Keratinocyte (primary cell): ENCODE measurements at regions not wholly inside any gene's neighbourhood (a gene's known extent, or its start where the extent isn't known, plus 50 kb on each side); places are given as distances from the start of the nearest gene placed in this dataset.

ENCODE experiments used
- DNase-seq: peaks from one replicate; pipeline ENCODE4 v3.0.0-alpha.2; 2011; ENCODE audit warnings: low read depth, missing footprints, low spot score
- FAIRE-seq: peaks from 2 replicates; lab custom pipeline; 2011; peaks lifted over from hg19 to GRCh38; lab: Jason Lieb, UNC
- H2AFZ ChIP-seq: 2 replicates; pipeline ENCODE4 v1.6.0; 2012; ENCODE audit warnings: low read length, control low read depth, inconsistent platforms; ENCODE audit not compliant: control insufficient read depth
- H3K27ac ChIP-seq: 2 replicates; pipeline ENCODE4 v1.5.1; 2011; ENCODE audit warnings: low read length; ENCODE audit not compliant: control insufficient read depth, insufficient read depth
- H3K27me3 ChIP-seq: 3 replicates; pipeline ENCODE4 v1.6.0; 2011; ENCODE audit warnings: low read length; ENCODE audit not compliant: control insufficient read depth, insufficient read depth; ENCODE audit errors: extremely low read depth
- H3K36me3 ChIP-seq, 2 experiments: 2 replicates in 1 of 2; 3 replicates in 1 of 2; pipeline ENCODE4 v1.5.1; 2011; ENCODE audit warnings: low read length in 2 of 2, mild to moderate bottlenecking in 1 of 2; ENCODE audit not compliant: control insufficient read depth in 2 of 2, insufficient read depth in 2 of 2; ENCODE audit errors: extremely low read depth in 1 of 2
- H3K4me1 ChIP-seq: 3 replicates; pipeline ENCODE4 v1.5.1; 2011; ENCODE audit warnings: low read length; ENCODE audit not compliant: control insufficient read depth, insufficient read depth; ENCODE audit errors: extremely low read depth
- H3K4me2 ChIP-seq: 3 replicates; pipeline ENCODE4 v1.6.0; 2011; ENCODE audit warnings: low read depth, low read length; ENCODE audit not compliant: control insufficient read depth, insufficient read depth; ENCODE audit errors: extremely low read depth
- H3K4me3 ChIP-seq, 3 experiments: fragments of 200-600 bp in 1 of 3; sonication (generic) in 1 of 3; 2 replicates in 2 of 3; 3 replicates in 1 of 3; pipeline ENCODE4 v1.5.1; 2011 to 2016; ENCODE audit warnings: low read length in 3 of 3, mild to moderate bottlenecking in 3 of 3, control low read depth in 2 of 3, inconsistent platforms in 1 of 3, low read depth in 1 of 3, mixed read lengths in 1 of 3, mixed run types in 1 of 3, moderate library complexity in 1 of 3; ENCODE audit not compliant: control insufficient read depth in 2 of 3, insufficient read depth in 2 of 3; ENCODE audit errors: extremely low read depth in 1 of 3
- H3K79me2 ChIP-seq: 2 replicates; pipeline ENCODE4 v1.6.0; 2012; ENCODE audit warnings: low read length; ENCODE audit not compliant: control insufficient read depth, insufficient read depth
- H3K9ac ChIP-seq: 3 replicates; pipeline ENCODE4 v1.6.0; 2011; ENCODE audit warnings: low read length; ENCODE audit not compliant: control insufficient read depth, insufficient read depth; ENCODE audit errors: extremely low read depth
- H3K9me1 ChIP-seq: 3 replicates; pipeline ENCODE4 v1.6.0; 2011; ENCODE audit warnings: low read length; ENCODE audit not compliant: control insufficient read depth, insufficient read depth; ENCODE audit errors: extremely low read depth
- H3K9me3 ChIP-seq: 2 replicates; pipeline ENCODE4 v1.5.1; 2012; ENCODE audit warnings: low read depth, low read length; ENCODE audit not compliant: control insufficient read depth
- H4K20me1 ChIP-seq: 3 replicates; pipeline ENCODE4 v1.6.0; 2011; ENCODE audit warnings: low read length; ENCODE audit not compliant: control insufficient read depth, insufficient read depth; ENCODE audit errors: extremely low read depth
- CTCF ChIP-seq, 3 experiments: IDR thresholded peaks in 1 of 3; conservative IDR thresholded peaks in 1 of 3; optimal IDR thresholded peaks in 1 of 3; 2 replicates in 2 of 3; 3 replicates in 1 of 3; pipeline versions ENCODE3 to v1.5.1; 2011; ENCODE audit warnings: low read length in 3 of 3, mild to moderate bottlenecking in 3 of 3, moderate library complexity in 2 of 3, control low read depth in 1 of 3, inconsistent platforms in 1 of 3; ENCODE audit not compliant: insufficient read depth in 2 of 3; ENCODE audit errors: extremely low read depth in 1 of 3
- EZH2 ChIP-seq: IDR thresholded peaks from one replicate; pipeline ENCODE4 v1.6.1; 2012; ENCODE audit warnings: inconsistent platforms, mild to moderate bottlenecking, low read length, moderate library complexity
- dilution Hi-C: fragments of 300-500 bp; cut with MboI; formaldehyde crosslinking; loops from one replicate; pipeline ENCODE4 v1.7.0; 2020; ENCODE audit warnings: low sequenced_read_pairs; ENCODE audit not compliant: extremely low pct_ligation_motif_present

- DNase-seq (no peak), FAIRE-seq (no peak)
- TF ChIP-seq CTCF (optimal IDR thresholded peaks at IDR 0.05 in 1 of 3, IDR thresholded peaks at IDR 0.05 in 1 of 3, conservative IDR thresholded peaks at IDR 0.05 in 1 of 3; ENCODE audit: extremely low read depth in 1 of 3, insufficient read depth in 2 of 3, low read length in 3 of 3): no peak
- TF ChIP-seq EZH2: no peak
- no peaks in the 10 kb centered on the region for H3K9me1 ChIP-seq
- peak overlapping the region; percentile 31 for H3K4me2 ChIP-seq
- peaks cover 3% of the 10 kb centered on the region for H3K27me3 ChIP-seq
- peak overlapping the region; percentile 36 for H2AFZ ChIP-seq
- no peaks in the 10 kb centered on the region for H3K79me2 ChIP-seq
- no peak overlapping the region for H3K27ac ChIP-seq
- peaks cover 4% of the 10 kb centered on the region for H3K9me3 ChIP-seq
- dilution Hi-C loops: no loop called here
- no peak overlapping the region for H3K9ac ChIP-seq
- no peak overlapping the region for H3K4me3 ChIP-seq
- H3K36me3 ChIP-seq: no peaks in the 10 kb centered on the region
- no peaks in the 10 kb centered on the region for H4K20me1 ChIP-seq
- H3K4me1 ChIP-seq: peaks cover 6% of the 10 kb centered on the region
Observed at GRCh38 chrX:40188573-40189417, 91.0 kb upstream of the BCOR start.

DNA sequence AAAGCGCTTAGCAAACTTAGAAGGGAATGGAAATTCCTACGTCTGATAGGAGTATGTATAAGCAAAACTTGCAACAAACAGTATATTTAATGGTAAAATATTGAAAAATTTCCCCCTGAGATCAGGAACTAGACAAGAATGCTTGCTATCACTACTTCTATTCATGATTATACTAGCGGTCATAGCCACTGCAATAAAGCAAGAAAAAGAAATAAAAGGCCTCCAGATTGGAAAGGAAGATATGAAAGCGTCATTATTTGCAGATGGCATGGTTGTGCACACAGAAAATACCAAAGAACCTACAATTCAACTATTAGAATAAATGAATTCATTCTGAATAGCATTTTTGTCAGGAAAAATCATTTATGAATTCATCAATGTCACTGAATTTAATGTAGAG lies 87.2 kb upstream of the BCOR start:
- Histone ChIP-seq H4K20me1 (no peaks in the 10 kb centered on the region), H3K4me2 (no peak overlapping the region), H3K9me3 (peaks cover 4% of the 10 kb centered on the region), H3K4me3 (no peak overlapping the region), H3K27me3 (peaks cover 3% of the 10 kb centered on the region), H3K36me3 (no peaks in the 10 kb centered on the region), H3K79me2 (no peaks in the 10 kb centered on the region), H3K27ac (no peak overlapping the region), H3K9ac (no peak overlapping the region), H3K4me1 (peaks cover 6% of the 10 kb centered on the region), H3K9me1 (no peaks in the 10 kb centered on the region), H2AFZ (no peak overlapping the region)
- DNase-seq (no peak), FAIRE-seq (no peak)
- TF ChIP-seq EZH2: no peak
- no peak for TF ChIP-seq CTCF (optimal IDR thresholded peaks at IDR 0.05 in 1 of 3, IDR thresholded peaks at IDR 0.05 in 1 of 3, conservative IDR thresholded peaks at IDR 0.05 in 1 of 3; ENCODE audit: extremely low read depth in 1 of 3, insufficient read depth in 2 of 3, low read length in 3 of 3)
- dilution Hi-C loops: no loop called here
